Uterus (tissue), 2 donors: ENCODE measurements at regions not wholly inside any gene's neighbourhood (a gene's known extent, or its start where the extent isn't known, plus 50 kb on each side); places are given as distances from the start of the nearest gene placed in this dataset.

Experiments used
- CTCF ChIP-seq, 4 experiments: fragments of 200-600 bp in 2 of 4; fragments of 450-650 bp in 2 of 4; sonication (generic) in 2 of 4; IDR thresholded peaks; one replicate each; pipeline ENCODE4 v1.5.1; 2016 to 2019; ENCODE audit warnings: antibody characterized with exemption in 4 of 4, mild to moderate bottlenecking in 2 of 4, moderate library complexity in 1 of 4
- POLR2A ChIP-seq, 2 donors: fragments of 450-650 bp; IDR thresholded peaks; one replicate each; pipeline ENCODE4 v1.6.1; 2016; ENCODE audit warnings: antibody characterized with exemption in 2 of 2, mild to moderate bottlenecking in 1 of 2, moderate library complexity in 1 of 2

- TF ChIP-seq CTCF (IDR thresholded peaks at IDR 0.05) (no peak), POLR2A (IDR thresholded peaks at IDR 0.05) (no peak)
Observed at GRCh38 chr14:53213761-53214160, 60.6 kb upstream of the DDHD1 start.
